GM12891 (cell line): ENCODE measurements at regions not wholly inside any gene's neighbourhood (a gene's known extent, or its start where the extent isn't known, plus 50 kb on each side); places are given as distances from the start of the nearest gene placed in this dataset.

Experiments used
- POLR2A ChIP-seq: IDR thresholded peaks from 2 replicates; pipeline ENCODE4 v1.6.1; 2011; ENCODE audit warnings: low read depth, low read length, control low read depth
- POLR2AphosphoS5 ChIP-seq: IDR thresholded peaks from 2 replicates; pipeline ENCODE4 v1.6.1; 2011; ENCODE audit warnings: low read depth, low read length, control low read depth

- TF ChIP-seq POLR2AphosphoS5: no peak
- no peak for TF ChIP-seq POLR2A
Measured at GRCh38 chr1:114286179-114286578, 132.5 kb upstream of the SYT6 start.
